WTC11 (cell line): ENCODE measurements at regions not wholly inside any gene's neighbourhood (a gene's known extent, or its start where the extent isn't known, plus 50 kb on each side); places are given as distances from the start of the nearest gene placed in this dataset.

Experiments
- ATAC-seq: fragments of 200-7000 bp; cut with Tn5 transposase; 2 replicates; pipeline ENCODE4 v1.10.0; 2021; ENCODE audit warnings: mild to moderate bottlenecking, moderate library complexity
- CTCF ChIA-PET: fragments of 300-600 bp; sonication (Branson Sonifier 250); formaldehyde crosslinking; loops from one replicate; lab custom pipeline; 2021; ENCODE audit warnings: antibody characterized with exemption; lab: Charles Lee
- POLR2A ChIA-PET: fragments of 350-600 bp; sonication (Branson Sonifier 250); formaldehyde crosslinking; loops from one replicate; lab custom pipeline; 2021; ENCODE audit warnings: antibody characterized with exemption; lab: Charles Lee
- DNase-seq: peaks from one replicate; pipeline ENCODE4 v3.0.0; 2021; ENCODE audit warnings: low spot score
- H3K27ac Mint-ChIP-seq: 2 replicates; pipeline ENCODE4 v1.8.0; 2021; ENCODE audit warnings: mixed read lengths
- H3K27me3 Mint-ChIP-seq: 2 replicates; pipeline ENCODE4 v1.8.0; 2021; ENCODE audit warnings: low read depth, mild to moderate bottlenecking, moderate library complexity, mixed read lengths
- H3K36me3 Mint-ChIP-seq: 2 replicates; pipeline ENCODE4 v1.8.0; 2021; ENCODE audit warnings: mixed read lengths
- H3K4me1 Mint-ChIP-seq: 2 replicates; pipeline ENCODE4 v1.8.0; 2022; ENCODE audit warnings: mixed read lengths
- H3K4me3 Mint-ChIP-seq: 2 replicates; pipeline ENCODE4 v1.8.0; 2021; ENCODE audit warnings: mild to moderate bottlenecking, moderate library complexity, mixed read lengths
- H3K9me3 Mint-ChIP-seq: 2 replicates; pipeline ENCODE4 v1.8.0; 2021; ENCODE audit warnings: mixed read lengths
- ATF1 ChIP-seq: sonication (generic); formaldehyde crosslinking; IDR thresholded peaks from 2 replicates; pipeline ENCODE4 v1.8.1; 2023; ENCODE audit warnings: mild to moderate bottlenecking, moderate library complexity, missing genetic modification reagents
- CREM ChIP-seq: sonication (generic); formaldehyde crosslinking; IDR thresholded peaks from 2 replicates; pipeline ENCODE4 v1.8.1; 2022; ENCODE audit warnings: mild to moderate bottlenecking, missing genetic modification reagents, moderate library complexity
- ELF4 ChIP-seq: sonication (generic); formaldehyde crosslinking; IDR thresholded peaks from 2 replicates; pipeline ENCODE4 v1.8.1; 2022; ENCODE audit warnings: low read depth, mild to moderate bottlenecking, moderate library complexity, missing genetic modification reagents
- GABPB1 ChIP-seq: sonication (generic); formaldehyde crosslinking; IDR thresholded peaks from 2 replicates; pipeline ENCODE4 v1.8.1; 2023; ENCODE audit warnings: mild to moderate bottlenecking, missing genetic modification reagents
- RELA ChIP-seq: sonication (generic); formaldehyde crosslinking; IDR thresholded peaks from 2 replicates; pipeline ENCODE4 v1.8.1; 2022; ENCODE audit warnings: missing genetic modification reagents, mild to moderate bottlenecking, borderline replicate concordance
- SMAD3 ChIP-seq: sonication (generic); formaldehyde crosslinking; IDR thresholded peaks from 2 replicates; pipeline ENCODE4 v1.8.0; 2022; ENCODE audit warnings: missing genetic modification reagents, mild to moderate bottlenecking, borderline replicate concordance
- SMAD4 ChIP-seq: sonication (generic); formaldehyde crosslinking; IDR thresholded peaks from 2 replicates; pipeline ENCODE4 v1.8.0; 2022; ENCODE audit warnings: mild to moderate bottlenecking, missing genetic modification reagents
- SOX15 ChIP-seq: fragments of 250-450 bp; sonication (Bioruptor Pico); IDR thresholded peaks from 2 replicates; pipeline ENCODE4 v1.9.0; 2021; ENCODE audit warnings: mild to moderate bottlenecking
- SP1 ChIP-seq: sonication (generic); formaldehyde crosslinking; conservative IDR thresholded peaks from 2 replicates; pipeline ENCODE4 v1.8.1; 2022; ENCODE audit warnings: missing genetic modification reagents
- TEAD4 ChIP-seq: sonication (generic); formaldehyde crosslinking; IDR thresholded peaks from 2 replicates; pipeline ENCODE4 v1.8.0; 2022; ENCODE audit warnings: mild to moderate bottlenecking, missing genetic modification reagents
- ZBTB21 ChIP-seq: sonication (generic); formaldehyde crosslinking; IDR thresholded peaks from 2 replicates; pipeline ENCODE4 v1.8.1; 2023; ENCODE audit warnings: mild to moderate bottlenecking, missing genetic modification reagents, borderline replicate concordance
- ZNF232 ChIP-seq: sonication (generic); formaldehyde crosslinking; IDR thresholded peaks from 2 replicates; pipeline ENCODE4 v1.8.0; 2022; ENCODE audit warnings: mild to moderate bottlenecking, missing genetic modification reagents
- ZNF317 ChIP-seq: sonication (generic); formaldehyde crosslinking; IDR thresholded peaks from 2 replicates; pipeline ENCODE4 v1.8.1; 2023; ENCODE audit warnings: low read depth, mild to moderate bottlenecking, moderate library complexity, missing genetic modification reagents, borderline replicate concordance
- TF ChIP-seq, protein P1 (sequence below): sonication (generic); formaldehyde crosslinking; IDR thresholded peaks from 2 replicates; pipeline ENCODE4 v1.8.1; 2023; ENCODE audit warnings: mild to moderate bottlenecking, moderate library complexity, missing genetic modification reagents
- TF ChIP-seq, protein P2 (sequence below): sonication (generic); formaldehyde crosslinking; IDR thresholded peaks from 2 replicates; pipeline ENCODE4 v1.8.0; 2023; ENCODE audit warnings: mild to moderate bottlenecking, missing genetic modification reagents
- TF ChIP-seq, protein P3 (sequence below): sonication (generic); formaldehyde crosslinking; IDR thresholded peaks from 2 replicates; pipeline ENCODE4 v1.8.1; 2023; ENCODE audit warnings: mild to moderate bottlenecking, missing genetic modification reagents, moderate library complexity
- TF ChIP-seq, protein P4 (sequence below): sonication (generic); formaldehyde crosslinking; IDR thresholded peaks from 2 replicates; pipeline ENCODE4 v1.8.1; 2022; ENCODE audit warnings: missing genetic modification reagents, borderline replicate concordance
- TF ChIP-seq, protein P5 (sequence below): sonication (generic); formaldehyde crosslinking; IDR thresholded peaks from 2 replicates; pipeline ENCODE4 v1.8.0; 2023; ENCODE audit warnings: missing genetic modification reagents
- TF ChIP-seq, protein P6 (sequence below): sonication (generic); formaldehyde crosslinking; IDR thresholded peaks from 2 replicates; pipeline ENCODE4 v1.8.1; 2022; ENCODE audit warnings: low read depth, mild to moderate bottlenecking, moderate library complexity, missing genetic modification reagents, borderline replicate concordance

DNA sequence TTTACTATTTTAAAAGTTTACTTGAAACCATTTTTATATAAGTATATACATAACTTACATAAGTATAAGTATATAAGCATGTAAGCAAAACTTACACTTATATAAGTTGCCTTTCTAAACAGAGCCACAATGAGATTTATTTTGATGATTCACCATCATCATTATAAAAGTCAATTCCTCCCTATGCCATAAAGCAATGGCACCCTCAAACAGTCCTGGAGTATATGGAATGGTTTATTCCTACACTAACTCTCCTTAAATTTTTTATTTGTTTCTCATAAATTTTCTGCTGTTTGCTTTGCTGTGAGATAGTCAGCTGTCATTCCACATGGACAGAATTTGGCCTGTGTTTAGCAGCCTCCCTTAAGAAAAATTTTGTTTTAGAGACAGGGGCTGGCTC is 114.2 kb downstream of the NAB1 start:
- ATAC-seq = no peak
- Mint-ChIP-seq H3K9me3 (peaks cover 7% of the 10 kb centered on the region), H3K4me3 (no peak overlapping the region), H3K27me3 (no peaks in the 10 kb centered on the region), H3K27ac (no peak overlapping the region), H3K36me3 (no peaks in the 10 kb centered on the region), H3K4me1 (no peaks in the 10 kb centered on the region)
- POLR2A ChIA-PET = no interaction called here
- TF ChIP-seq ZNF232 (CRISPR knock-in tag) (no peak), SMAD4 (CRISPR knock-in tag) (no peak), SOX15 (CRISPR knock-in tag) (no peak), ELF4 (CRISPR knock-in tag) (no peak), ZBTB21 (no peak), ATF1 (no peak), ZNF317 (no peak), CREM (no peak), SP1 (CRISPR knock-in tag) (no peak), SMAD3 (no peak), RELA (CRISPR knock-in tag) (no peak), TEAD4 (CRISPR knock-in tag) (no peak), GABPB1 (CRISPR knock-in tag) (no peak)
- TF ChIP-seq, protein P1, sequence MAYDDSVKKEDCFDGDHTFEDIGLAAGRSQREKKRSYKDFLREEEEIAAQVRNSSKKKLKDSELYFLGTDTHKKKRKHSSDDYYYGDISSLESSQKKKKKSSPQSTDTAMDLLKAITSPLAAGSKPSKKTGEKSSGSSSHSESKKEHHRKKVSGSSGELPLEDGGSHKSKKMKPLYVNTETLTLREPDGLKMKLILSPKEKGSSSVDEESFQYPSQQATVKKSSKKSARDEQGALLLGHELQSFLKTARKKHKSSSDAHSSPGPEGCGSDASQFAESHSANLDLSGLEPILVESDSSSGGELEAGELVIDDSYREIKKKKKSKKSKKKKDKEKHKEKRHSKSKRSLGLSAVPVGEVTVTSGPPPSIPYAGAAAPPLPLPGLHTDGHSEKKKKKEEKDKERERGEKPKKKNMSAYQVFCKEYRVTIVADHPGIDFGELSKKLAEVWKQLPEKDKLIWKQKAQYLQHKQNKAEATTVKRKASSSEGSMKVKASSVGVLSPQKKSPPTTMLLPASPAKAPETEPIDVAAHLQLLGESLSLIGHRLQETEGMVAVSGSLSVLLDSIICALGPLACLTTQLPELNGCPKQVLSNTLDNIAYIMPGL (CRISPR knock-in tag) = no peak
- TF ChIP-seq, protein P2, sequence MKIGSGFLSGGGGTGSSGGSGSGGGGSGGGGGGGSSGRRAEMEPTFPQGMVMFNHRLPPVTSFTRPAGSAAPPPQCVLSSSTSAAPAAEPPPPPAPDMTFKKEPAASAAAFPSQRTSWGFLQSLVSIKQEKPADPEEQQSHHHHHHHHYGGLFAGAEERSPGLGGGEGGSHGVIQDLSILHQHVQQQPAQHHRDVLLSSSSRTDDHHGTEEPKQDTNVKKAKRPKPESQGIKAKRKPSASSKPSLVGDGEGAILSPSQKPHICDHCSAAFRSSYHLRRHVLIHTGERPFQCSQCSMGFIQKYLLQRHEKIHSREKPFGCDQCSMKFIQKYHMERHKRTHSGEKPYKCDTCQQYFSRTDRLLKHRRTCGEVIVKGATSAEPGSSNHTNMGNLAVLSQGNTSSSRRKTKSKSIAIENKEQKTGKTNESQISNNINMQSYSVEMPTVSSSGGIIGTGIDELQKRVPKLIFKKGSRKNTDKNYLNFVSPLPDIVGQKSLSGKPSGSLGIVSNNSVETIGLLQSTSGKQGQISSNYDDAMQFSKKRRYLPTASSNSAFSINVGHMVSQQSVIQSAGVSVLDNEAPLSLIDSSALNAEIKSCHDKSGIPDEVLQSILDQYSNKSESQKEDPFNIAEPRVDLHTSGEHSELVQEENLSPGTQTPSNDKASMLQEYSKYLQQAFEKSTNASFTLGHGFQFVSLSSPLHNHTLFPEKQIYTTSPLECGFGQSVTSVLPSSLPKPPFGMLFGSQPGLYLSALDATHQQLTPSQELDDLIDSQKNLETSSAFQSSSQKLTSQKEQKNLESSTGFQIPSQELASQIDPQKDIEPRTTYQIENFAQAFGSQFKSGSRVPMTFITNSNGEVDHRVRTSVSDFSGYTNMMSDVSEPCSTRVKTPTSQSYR (CRISPR knock-in tag) = no peak
- TF ChIP-seq, protein P3, sequence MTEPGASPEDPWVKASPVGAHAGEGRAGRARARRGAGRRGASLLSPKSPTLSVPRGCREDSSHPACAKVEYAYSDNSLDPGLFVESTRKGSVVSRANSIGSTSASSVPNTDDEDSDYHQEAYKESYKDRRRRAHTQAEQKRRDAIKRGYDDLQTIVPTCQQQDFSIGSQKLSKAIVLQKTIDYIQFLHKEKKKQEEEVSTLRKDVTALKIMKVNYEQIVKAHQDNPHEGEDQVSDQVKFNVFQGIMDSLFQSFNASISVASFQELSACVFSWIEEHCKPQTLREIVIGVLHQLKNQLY (CRISPR knock-in tag) = no peak
- TF ChIP-seq, protein P4, sequence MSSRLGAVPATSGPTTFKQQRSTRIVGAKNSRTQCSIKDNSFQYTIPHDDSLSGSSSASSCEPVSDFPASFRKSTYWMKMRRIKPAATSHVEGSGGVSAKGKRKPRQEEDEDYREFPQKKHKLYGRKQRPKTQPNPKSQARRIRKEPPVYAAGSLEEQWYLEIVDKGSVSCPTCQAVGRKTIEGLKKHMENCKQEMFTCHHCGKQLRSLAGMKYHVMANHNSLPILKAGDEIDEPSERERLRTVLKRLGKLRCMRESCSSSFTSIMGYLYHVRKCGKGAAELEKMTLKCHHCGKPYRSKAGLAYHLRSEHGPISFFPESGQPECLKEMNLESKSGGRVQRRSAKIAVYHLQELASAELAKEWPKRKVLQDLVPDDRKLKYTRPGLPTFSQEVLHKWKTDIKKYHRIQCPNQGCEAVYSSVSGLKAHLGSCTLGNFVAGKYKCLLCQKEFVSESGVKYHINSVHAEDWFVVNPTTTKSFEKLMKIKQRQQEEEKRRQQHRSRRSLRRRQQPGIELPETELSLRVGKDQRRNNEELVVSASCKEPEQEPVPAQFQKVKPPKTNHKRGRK (CRISPR knock-in tag) = no peak
- TF ChIP-seq, protein P5, sequence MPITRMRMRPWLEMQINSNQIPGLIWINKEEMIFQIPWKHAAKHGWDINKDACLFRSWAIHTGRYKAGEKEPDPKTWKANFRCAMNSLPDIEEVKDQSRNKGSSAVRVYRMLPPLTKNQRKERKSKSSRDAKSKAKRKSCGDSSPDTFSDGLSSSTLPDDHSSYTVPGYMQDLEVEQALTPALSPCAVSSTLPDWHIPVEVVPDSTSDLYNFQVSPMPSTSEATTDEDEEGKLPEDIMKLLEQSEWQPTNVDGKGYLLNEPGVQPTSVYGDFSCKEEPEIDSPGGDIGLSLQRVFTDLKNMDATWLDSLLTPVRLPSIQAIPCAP (CRISPR knock-in tag) = no peak
- TF ChIP-seq, protein P6, sequence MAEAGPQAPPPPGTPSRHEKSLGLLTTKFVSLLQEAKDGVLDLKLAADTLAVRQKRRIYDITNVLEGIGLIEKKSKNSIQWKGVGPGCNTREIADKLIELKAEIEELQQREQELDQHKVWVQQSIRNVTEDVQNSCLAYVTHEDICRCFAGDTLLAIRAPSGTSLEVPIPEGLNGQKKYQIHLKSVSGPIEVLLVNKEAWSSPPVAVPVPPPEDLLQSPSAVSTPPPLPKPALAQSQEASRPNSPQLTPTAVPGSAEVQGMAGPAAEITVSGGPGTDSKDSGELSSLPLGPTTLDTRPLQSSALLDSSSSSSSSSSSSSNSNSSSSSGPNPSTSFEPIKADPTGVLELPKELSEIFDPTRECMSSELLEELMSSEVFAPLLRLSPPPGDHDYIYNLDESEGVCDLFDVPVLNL (CRISPR knock-in tag) = no peak
- no peak for DNase-seq
- CTCF ChIA-PET = no interaction called here
